GM12878 (cell line): ENCODE measurements at regions not wholly inside any gene's neighbourhood (a gene's known extent, or its start where the extent isn't known, plus 50 kb on each side); places are given as distances from the start of the nearest gene placed in this dataset.

Experiments
- ATAC-seq: fragments of 200-7000 bp; cut with Tn5 transposase; 3 replicates; pipeline ENCODE4 v1.9.1; 2020; ENCODE audit warnings: mild to moderate bottlenecking, moderate library complexity
- BruUV-seq: library from RNA; stranded (reverse); fragments of 400-500 nt; replicated peaks from 2 replicates; lab custom pipeline; 2021; lab: Mats Ljungman, UMichigan
- CTCF ChIA-PET: fragments of 300-600 bp; sonication (Branson Sonifier 250); formaldehyde crosslinking; extraction: SDS; loops from one replicate; lab custom pipeline; 2021; ENCODE audit warnings: inconsistent platforms; lab: Yijun Ruan, JAX
- POLR2A ChIA-PET: fragments of 350-600 bp; formaldehyde crosslinking; extraction: SDS; loops from one replicate; lab custom pipeline; 2021; ENCODE audit warnings: inconsistent platforms; lab: Charles Lee
- RAD21 ChIA-PET: fragments of 300-600 bp; sonication (Branson Sonifier 250); formaldehyde crosslinking; loops from one replicate; lab custom pipeline; 2023; ENCODE audit warnings: antibody characterized with exemption; ENCODE audit not compliant: unreplicated experiment; lab: Charles Lee
- SMC1A ChIA-PET: fragments of 300-600 bp; sonication (Branson Sonifier 250); formaldehyde crosslinking; loops from one replicate; lab custom pipeline; 2023; ENCODE audit not compliant: unreplicated experiment, uncharacterized antibody; lab: Charles Lee
- DNase-seq: peaks from one replicate; pipeline ENCODE4 v3.0.0-alpha.2; 2011; ENCODE audit warnings: low read depth, low spot score
- FAIRE-seq: peaks from 3 replicates; lab custom pipeline; 2011; peaks lifted over from hg19 to GRCh38; lab: Jason Lieb, UNC
- H2AFZ ChIP-seq: 2 replicates; pipeline ENCODE4 v1.6.0; 2011; ENCODE audit warnings: low read depth, low read length, control low read depth; ENCODE audit not compliant: control insufficient read depth
- H3K27ac ChIP-seq: 2 replicates; pipeline ENCODE4 v1.5.1; 2011; ENCODE audit warnings: control low read depth; ENCODE audit not compliant: control insufficient read depth, insufficient read depth
- H3K27me3 ChIP-seq, 2 experiments: replicated peaks in 1 of 2; 2 replicates each; pipeline versions ENCODE4 v1.6.0 to v1.6.1; 2011; ENCODE audit warnings: low read length in 1 of 2; ENCODE audit not compliant: control insufficient read depth in 2 of 2, insufficient read depth in 2 of 2
- H3K36me3 ChIP-seq, 2 experiments: 2 replicates each; pipeline ENCODE4 v1.5.1; 2011; ENCODE audit warnings: low read length in 1 of 2; ENCODE audit not compliant: control insufficient read depth in 2 of 2, insufficient read depth in 2 of 2
- H3K4me1 ChIP-seq: 2 replicates; pipeline ENCODE4 v1.6.1; 2011; ENCODE audit warnings: mild to moderate bottlenecking, low read length, moderate library complexity, mixed read lengths; ENCODE audit not compliant: control insufficient read depth, insufficient read depth
- H3K4me2 ChIP-seq: 2 replicates; pipeline ENCODE4 v1.6.0; 2011; ENCODE audit warnings: control low read depth; ENCODE audit not compliant: control insufficient read depth, insufficient read depth
- H3K4me3 ChIP-seq: fragments of 200-600 bp; sonication (generic); 2 replicates; pipeline ENCODE4 v1.5.1; 2016
- H3K79me2 ChIP-seq: 2 replicates; pipeline ENCODE4 v1.6.0; 2011; ENCODE audit warnings: low read length; ENCODE audit not compliant: control insufficient read depth, insufficient read depth
- H3K9ac ChIP-seq: 2 replicates; pipeline ENCODE4 v1.8.0; 2011; ENCODE audit warnings: low read length, control low read depth, mixed read lengths; ENCODE audit not compliant: control insufficient read depth, insufficient read depth
- H3K9me3 ChIP-seq: replicated peaks from 3 replicates; pipeline ENCODE4 v1.5.1; 2011; ENCODE audit warnings: mild to moderate bottlenecking, low read length; ENCODE audit not compliant: control insufficient read depth, insufficient read depth
- H4K20me1 ChIP-seq: 2 replicates; pipeline ENCODE4 v1.6.0; 2011; ENCODE audit not compliant: control insufficient read depth, insufficient read depth
- CUX1 ChIP-seq: IDR thresholded peaks from 2 replicates; pipeline ENCODE4 v1.6.1; 2012; ENCODE audit warnings: improper control_type of control experiment, low read depth, low read length; ENCODE audit not compliant: insufficient replicate concordance
- EZH2 ChIP-seq: IDR thresholded peaks from 2 replicates; pipeline ENCODE4 v1.6.1; 2012; ENCODE audit warnings: low read depth, mild to moderate bottlenecking, control low read depth, inconsistent platforms, low read length, borderline replicate concordance; ENCODE audit not compliant: control insufficient read depth
- HCFC1 ChIP-seq: fragments of 150-350 bp; IDR thresholded peaks from 2 replicates; pipeline ENCODE4 v1.6.1; 2014; ENCODE audit warnings: low read length
- HDAC6 ChIP-seq: fragments of 200-600 bp; sonication (generic); IDR thresholded peaks from one replicate; pipeline ENCODE4 v1.8.0; 2017; ENCODE audit warnings: antibody characterized with exemption; ENCODE audit not compliant: unreplicated experiment
- SMARCA5 ChIP-seq: fragments of 450-650 bp; IDR thresholded peaks from 2 replicates; pipeline ENCODE4 v1.6.1; 2017; ENCODE audit warnings: mild to moderate bottlenecking
- STAT1 ChIP-seq: fragments of 450-650 bp; conservative IDR thresholded peaks from 2 replicates; pipeline ENCODE4 v1.6.1; 2014; ENCODE audit warnings: antibody characterized with exemption, mild to moderate bottlenecking
- TARDBP ChIP-seq: IDR thresholded peaks from 2 replicates; pipeline ENCODE4 v1.6.1; 2016; ENCODE audit warnings: borderline replicate concordance
- ZNF622 ChIP-seq: fragments of 450-650 bp; IDR thresholded peaks from 2 replicates; pipeline ENCODE4 v1.6.1; 2017; ENCODE audit warnings: mild to moderate bottlenecking, inconsistent platforms
- WGBS: methylation state at CpG from one replicate; pipeline ENCODE4 v1.1.6; 2016; ENCODE audit warnings: low lambda C conversion rate; ENCODE audit not compliant: insufficient replicate concordance, insufficient coverage; ENCODE audit errors: missing lambda C conversion rate; 5-methylcytosine and 5-hydroxymethylcytosine counted together
- in situ Hi-C: fragments of 300-500 bp; cut with MboI; formaldehyde crosslinking; loops from 9 replicates; pipeline ENCODE4 v1.14.3; 2018; ENCODE audit warnings: mixed read lengths
- intact Hi-C: fragments of 100-400 bp; cut with micrococcal nuclease; formaldehyde crosslinking; loops from one replicate; pipeline ENCODE4 v1.14.2; 2022; ENCODE audit not compliant: unreplicated experiment
- TF ChIP-seq, protein P1 (sequence below): IDR thresholded peaks from 2 replicates; pipeline ENCODE4 v1.6.1; 2011; ENCODE audit warnings: mild to moderate bottlenecking, low read depth, low read length, moderate library complexity; ENCODE audit not compliant: insufficient replicate concordance

DNA sequence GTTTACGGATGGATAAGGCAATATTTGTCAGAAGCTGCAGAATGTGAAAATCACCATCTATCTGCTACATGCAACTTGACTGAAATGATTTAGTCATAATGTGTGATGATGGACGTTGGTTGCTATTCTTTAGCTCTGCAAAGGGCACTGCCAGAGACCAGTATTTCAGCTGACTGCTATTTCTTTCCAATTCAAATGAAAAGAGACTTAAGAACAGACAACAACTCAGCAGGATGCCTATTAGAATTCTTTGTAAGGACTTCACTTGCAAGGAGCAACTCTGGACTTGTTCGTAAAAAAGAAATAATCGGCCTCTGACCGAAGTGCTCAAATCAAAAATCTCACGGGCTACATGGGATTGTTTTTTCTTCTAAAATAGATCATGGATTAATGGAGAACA lies 262.7 kb downstream of the DHX15 start:
- H3K27ac ChIP-seq: no peak overlapping the region
- ChIA-PET RAD21 (no interaction called here), CTCF (interaction anchor here (0.9 kb wide), 1 partner anchor 15 kb away, joined by 3 read pairs; no protein-coding TSS in a partner anchor), POLR2A (no interaction called here), SMC1A (no interaction called here)
- no peaks in the 10 kb centered on the region for H3K27me3 ChIP-seq
- intact Hi-C loops (no loop called here), in situ Hi-C loops (no loop called here)
- H3K9me3 ChIP-seq: no peaks in the 10 kb centered on the region
- H3K4me1 ChIP-seq: no peaks in the 10 kb centered on the region
- no TSS peak for BruUV-seq
- no peaks in the 10 kb centered on the region for H4K20me1 ChIP-seq
- ATAC-seq: no peak
- TF ChIP-seq ZNF622 (no peak), SMARCA5 (no peak), STAT1 (no peak), HDAC6 (no peak), CUX1 (no peak), TARDBP (no peak), EZH2 (no peak), HCFC1 (no peak)
- TF ChIP-seq, protein P1, sequence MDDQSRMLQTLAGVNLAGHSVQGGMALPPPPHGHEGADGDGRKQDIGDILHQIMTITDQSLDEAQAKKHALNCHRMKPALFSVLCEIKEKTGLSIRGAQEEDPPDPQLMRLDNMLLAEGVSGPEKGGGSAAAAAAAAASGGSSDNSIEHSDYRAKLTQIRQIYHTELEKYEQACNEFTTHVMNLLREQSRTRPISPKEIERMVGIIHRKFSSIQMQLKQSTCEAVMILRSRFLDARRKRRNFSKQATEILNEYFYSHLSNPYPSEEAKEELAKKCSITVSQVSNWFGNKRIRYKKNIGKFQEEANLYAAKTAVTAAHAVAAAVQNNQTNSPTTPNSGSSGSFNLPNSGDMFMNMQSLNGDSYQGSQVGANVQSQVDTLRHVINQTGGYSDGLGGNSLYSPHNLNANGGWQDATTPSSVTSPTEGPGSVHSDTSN: no peak
- H3K79me2 ChIP-seq: no peaks in the 10 kb centered on the region
- no peak overlapping the region for H3K9ac ChIP-seq
- no peaks in the 10 kb centered on the region for H3K36me3 ChIP-seq
- no peak for DNase-seq
- H3K4me3 ChIP-seq: no peak overlapping the region
- WGBS: 30% methylated on average over 6 of the region's 6 CpGs
- H3K4me2 ChIP-seq: no peak overlapping the region
- H2AFZ ChIP-seq: no peak overlapping the region
- FAIRE-seq: no peak
